ENCODE measurements at regions not wholly inside any gene's neighbourhood (a gene's known extent, or its start where the extent isn't known, plus 50 kb on each side); places are given as distances from the start of the nearest gene placed in this dataset.

- no peak overlapping the region for H3K27ac Mint-ChIP-seq
- no peak for TF ChIP-seq CTCF (conservative IDR thresholded peaks at IDR 0.05)
- no peak overlapping the region for H3K4me3 ChIP-seq (ENCODE audit: low read length)
- H3K4me1 ChIP-seq (ENCODE audit: control insufficient read depth, insufficient read depth, low read length): no peaks in the 10 kb centered on the region
- no peaks in the 10 kb centered on the region for H3K27me3 ChIP-seq (ENCODE audit: control insufficient read depth, insufficient read depth, low read length, poor library complexity, severe bottlenecking)
- H3K36me3 Mint-ChIP-seq (ENCODE audit: low read depth): no peaks in the 10 kb centered on the region
- no peaks in the 10 kb centered on the region for H3K4me1 Mint-ChIP-seq
- H3K4me3 Mint-ChIP-seq: no peak overlapping the region
- 100% methylated on average over 1 of the region's 1 CpG; no CpG with 5 or more reads in 1 of the 2 experiments for WGBS, 2 experiments (ENCODE audit: insufficient coverage in 1 of 2, insufficient read length in 1 of 2)
- no peak overlapping the region for H3K9ac ChIP-seq (ENCODE audit: extremely low read depth, low read length, poor library complexity, severe bottlenecking)
- H3K9me3 Mint-ChIP-seq: no peaks in the 10 kb centered on the region
- H3K9me3 ChIP-seq (ENCODE audit: control insufficient read depth, low read length): no peaks in the 10 kb centered on the region
- no peak for DNase-seq
- H3K36me3 ChIP-seq (ENCODE audit: control insufficient read depth, insufficient read depth, low read length): no peaks in the 10 kb centered on the region
- no peaks in the 10 kb centered on the region for H3K27me3 Mint-ChIP-seq (ENCODE audit: insufficient read depth)
- H3K27ac ChIP-seq (ENCODE audit: low read depth, low read length): no peak overlapping the region
Observed at GRCh38 chr5:107043665-107044064, 627.1 kb downstream of the EFNA5 start.

GRCh38 chr5:107040907-107041306 lies 629.8 kb downstream of the EFNA5 start:
- Mint-ChIP-seq H3K27ac (no peak overlapping the region), H3K4me1 (no peaks in the 10 kb centered on the region), H3K9me3 (no peaks in the 10 kb centered on the region), H3K27me3 (ENCODE audit: insufficient read depth) (no peaks in the 10 kb centered on the region), H3K36me3 (ENCODE audit: low read depth) (no peaks in the 10 kb centered on the region), H3K4me3 (no peak overlapping the region)
- H3K36me3 ChIP-seq (ENCODE audit: control insufficient read depth, insufficient read depth, low read length): no peaks in the 10 kb centered on the region
- H3K9me3 ChIP-seq (ENCODE audit: control insufficient read depth, low read length): no peaks in the 10 kb centered on the region
- H3K4me3 ChIP-seq (ENCODE audit: low read length): no peak overlapping the region
- H3K4me1 ChIP-seq (ENCODE audit: control insufficient read depth, insufficient read depth, low read length): no peaks in the 10 kb centered on the region
- no peak overlapping the region for H3K27ac ChIP-seq (ENCODE audit: low read depth, low read length)
- H3K27me3 ChIP-seq (ENCODE audit: control insufficient read depth, insufficient read depth, low read length, poor library complexity, severe bottlenecking): no peaks in the 10 kb centered on the region
- TF ChIP-seq CTCF (conservative IDR thresholded peaks at IDR 0.05): no peak
- H3K9ac ChIP-seq (ENCODE audit: extremely low read depth, low read length, poor library complexity, severe bottlenecking): no peak overlapping the region
- no peak for DNase-seq

GRCh38 chr5:107032629-107033028 lies 638.1 kb downstream of the EFNA5 start:
- Histone ChIP-seq H3K4me3 (ENCODE audit: low read length) (no peak overlapping the region), H3K4me1 (ENCODE audit: control insufficient read depth, insufficient read depth, low read length) (no peaks in the 10 kb centered on the region), H3K27ac (ENCODE audit: low read depth, low read length) (no peak overlapping the region), H3K9me3 (ENCODE audit: control insufficient read depth, low read length) (no peaks in the 10 kb centered on the region), H3K36me3 (ENCODE audit: control insufficient read depth, insufficient read depth, low read length) (no peaks in the 10 kb centered on the region), H3K9ac (ENCODE audit: extremely low read depth, low read length, poor library complexity, severe bottlenecking) (no peak overlapping the region), H3K27me3 (ENCODE audit: control insufficient read depth, insufficient read depth, low read length, poor library complexity, severe bottlenecking) (no peaks in the 10 kb centered on the region)
- no peaks in the 10 kb centered on the region for H3K4me1 Mint-ChIP-seq
- DNase-seq: no peak
- no peaks in the 10 kb centered on the region for H3K9me3 Mint-ChIP-seq
- no peaks in the 10 kb centered on the region for H3K27me3 Mint-ChIP-seq (ENCODE audit: insufficient read depth)
- H3K4me3 Mint-ChIP-seq: no peak overlapping the region
- H3K36me3 Mint-ChIP-seq (ENCODE audit: low read depth): no peaks in the 10 kb centered on the region
- no peak for TF ChIP-seq CTCF (conservative IDR thresholded peaks at IDR 0.05)
- no peak overlapping the region for H3K27ac Mint-ChIP-seq

Measured in endodermal cell (in vitro differentiated cells).